IMR-90 (cell line): ENCODE measurements at regions not wholly inside any gene's neighbourhood (a gene's known extent, or its start where the extent isn't known, plus 50 kb on each side); places are given as distances from the start of the nearest gene placed in this dataset.

Source experiments
- ATAC-seq: fragments of 200-7000 bp; cut with Tn5 transposase; 2 replicates; pipeline ENCODE4 v1.9.1; 2020; ENCODE audit warnings: low read depth, mild to moderate bottlenecking, moderate library complexity
- BruUV-seq: library from RNA; stranded (reverse); fragments of 400-500 nt; replicated peaks from 2 replicates; lab custom pipeline; 2021; lab: Mats Ljungman, UMichigan
- CTCF ChIA-PET: fragments of 300-600 bp; formaldehyde crosslinking; extraction: SDS; loops from one replicate; lab custom pipeline; 2021; ENCODE audit warnings: antibody characterized with exemption; lab: Yijun Ruan, JAX
- POLR2A ChIA-PET: fragments of 300-600 bp; sonication (Branson Sonifier 250); formaldehyde crosslinking; loops from one replicate; lab custom pipeline; 2022; ENCODE audit warnings: antibody characterized with exemption; ENCODE audit not compliant: unreplicated experiment; lab: Charles Lee
- DNase-seq: peaks from one replicate; pipeline ENCODE4 v3.0.0; 2013
- H2AFZ ChIP-seq: replicated peaks from 2 replicates; pipeline ENCODE3; 2013; ENCODE audit warnings: low read length, mild to moderate bottlenecking; ENCODE audit not compliant: poor library complexity
- H2AK5ac ChIP-seq: 2 replicates; pipeline ENCODE4 v1.6.1; 2013; ENCODE audit warnings: low read depth, low read length, inconsistent platforms
- H2AK9ac ChIP-seq: replicated peaks from 2 replicates; pipeline ENCODE3; 2013; ENCODE audit warnings: mild to moderate bottlenecking, low read depth, low read length, moderate library complexity; ENCODE audit not compliant: poor library complexity
- H2BK120ac ChIP-seq: 2 replicates; pipeline ENCODE4 v1.6.1; 2013; ENCODE audit warnings: low read depth, low read length, inconsistent platforms
- H2BK15ac ChIP-seq: 3 replicates; pipeline ENCODE4 v1.6.1; 2013; ENCODE audit warnings: low read depth, low read length, inconsistent platforms
- H2BK20ac ChIP-seq: 2 replicates; pipeline ENCODE4 v1.6.1; 2013; ENCODE audit warnings: low read depth, mild to moderate bottlenecking, inconsistent platforms, low read length, moderate library complexity
- H2BK5ac ChIP-seq: 2 replicates; pipeline ENCODE4 v1.6.1; 2013; ENCODE audit warnings: mild to moderate bottlenecking, low read depth, low read length, inconsistent platforms; ENCODE audit not compliant: poor library complexity, severe bottlenecking
- H3K14ac ChIP-seq: replicated peaks from 2 replicates; pipeline ENCODE4 v1.6.1; 2013; ENCODE audit warnings: low read depth, low read length, inconsistent platforms
- H3K18ac ChIP-seq: 2 replicates; pipeline ENCODE4 v1.6.1; 2013; ENCODE audit warnings: low read depth, low read length, control low read depth
- H3K23ac ChIP-seq: 2 replicates; pipeline ENCODE4 v1.6.1; 2013; ENCODE audit warnings: low read depth, low read length, inconsistent platforms
- H3K27ac ChIP-seq: 2 replicates; pipeline ENCODE4 v1.5.1; 2013; ENCODE audit warnings: mild to moderate bottlenecking, control low read depth, low read length; ENCODE audit not compliant: insufficient read depth
- H3K27me3 ChIP-seq: 2 replicates; pipeline ENCODE4 v1.6.1; 2013; ENCODE audit warnings: low read length; ENCODE audit not compliant: control insufficient read depth, insufficient read depth
- H3K36me3 ChIP-seq: 2 replicates; pipeline ENCODE4 v1.6.1; 2013; ENCODE audit warnings: low read length, mixed read lengths; ENCODE audit not compliant: control insufficient read depth, insufficient read depth
- H3K4ac ChIP-seq: 2 replicates; pipeline ENCODE4 v1.6.1; 2013; ENCODE audit warnings: low read depth, low read length, inconsistent platforms
- H3K4me1 ChIP-seq: 2 replicates; pipeline ENCODE4 v1.6.1; 2013; ENCODE audit warnings: low read length, mixed read lengths; ENCODE audit not compliant: control insufficient read depth, insufficient read depth
- H3K4me2 ChIP-seq: 2 replicates; pipeline ENCODE4 v1.6.1; 2013; ENCODE audit warnings: low read depth, mild to moderate bottlenecking, control low read depth, low read length, moderate library complexity
- H3K4me3 ChIP-seq: 2 replicates; pipeline ENCODE4 v1.5.1; 2013; ENCODE audit warnings: low read depth, mild to moderate bottlenecking, control low read depth, low read length, moderate library complexity; ENCODE audit not compliant: insufficient read depth
- H3K56ac ChIP-seq: 2 replicates; pipeline ENCODE4 v1.6.1; 2013; ENCODE audit warnings: low read length, inconsistent platforms; ENCODE audit not compliant: insufficient read depth; ENCODE audit errors: extremely low read depth
- H3K79me1 ChIP-seq, 2 experiments: 2 replicates each; pipeline ENCODE4 v1.6.1; 2013; ENCODE audit warnings: low read length in 2 of 2, inconsistent platforms in 1 of 2, low read depth in 1 of 2
- H3K9ac ChIP-seq: 2 replicates; pipeline ENCODE4 v1.6.1; 2013; ENCODE audit warnings: low read depth, low read length, control low read depth
- H3K9me1 ChIP-seq: 2 replicates; pipeline ENCODE4 v1.6.1; 2013; ENCODE audit warnings: low read length, inconsistent platforms; ENCODE audit not compliant: insufficient read depth
- H3K9me3 ChIP-seq: 2 replicates; pipeline ENCODE4 v1.6.1; 2013; ENCODE audit warnings: low read length; ENCODE audit not compliant: control insufficient read depth, insufficient read depth
- H4K20me1 ChIP-seq: 2 replicates; pipeline ENCODE4 v1.6.1; 2013; ENCODE audit warnings: low read length, inconsistent platforms; ENCODE audit not compliant: insufficient read depth
- H4K5ac ChIP-seq: 2 replicates; pipeline ENCODE4 v1.6.1; 2013; ENCODE audit warnings: mild to moderate bottlenecking, low read depth, low read length, control low read depth
- H4K8ac ChIP-seq, 2 experiments: 2 replicates each; pipeline ENCODE4 v1.6.1; 2013; ENCODE audit warnings: low read depth in 2 of 2, low read length in 2 of 2, control low read depth in 1 of 2, inconsistent platforms in 1 of 2
- H4K91ac ChIP-seq: 2 replicates; pipeline ENCODE4 v1.6.1; 2013; ENCODE audit warnings: low read depth, low read length, inconsistent platforms; ENCODE audit not compliant: insufficient read depth
- BHLHE40 ChIP-seq: fragments of 150-350 bp; IDR thresholded peaks from 2 replicates; pipeline ENCODE4 v1.6.1; 2016; ENCODE audit warnings: mild to moderate bottlenecking, low read depth, low read length
- CEBPB ChIP-seq: IDR thresholded peaks from 2 replicates; pipeline ENCODE4 v1.6.1; 2012; ENCODE audit warnings: low read depth, low read length, improper control_type of control experiment
- CHD1 ChIP-seq: IDR thresholded peaks from 2 replicates; pipeline ENCODE4 v1.6.1; 2012; ENCODE audit warnings: low read depth, low read length, improper control_type of control experiment
- FOS ChIP-seq: fragments of 150-350 bp; IDR thresholded peaks from 2 replicates; pipeline ENCODE4 v1.6.1; 2016; ENCODE audit warnings: low read depth, low read length
- MAFK ChIP-seq: IDR thresholded peaks from 2 replicates; pipeline ENCODE4 v1.6.1; 2012; ENCODE audit warnings: low read depth, low read length, improper control_type of control experiment
- MAZ ChIP-seq: IDR thresholded peaks from 2 replicates; pipeline ENCODE4 v1.6.1; 2012; ENCODE audit warnings: low read depth, mild to moderate bottlenecking, low read length, improper control_type of control experiment, moderate library complexity, borderline replicate concordance
- MXI1 ChIP-seq: IDR thresholded peaks from 2 replicates; pipeline ENCODE4 v1.6.1; 2012; ENCODE audit warnings: low read depth, mild to moderate bottlenecking, low read length, moderate library complexity, borderline replicate concordance
- NFE2L2 ChIP-seq: fragments of 150-350 bp; IDR thresholded peaks from 2 replicates; pipeline ENCODE4 v1.6.1; 2016; ENCODE audit warnings: low read depth, mild to moderate bottlenecking, low read length
- POLR2A ChIP-seq: IDR thresholded peaks from 2 replicates; pipeline ENCODE4 v1.6.1; 2012; ENCODE audit warnings: mild to moderate bottlenecking, low read depth, low read length
- RAD21 ChIP-seq: IDR thresholded peaks from 2 replicates; pipeline ENCODE4 v1.6.1; 2012; ENCODE audit warnings: low read length, improper control_type of control experiment
- RCOR1 ChIP-seq: IDR thresholded peaks from 2 replicates; pipeline ENCODE4 v1.6.1; 2012; ENCODE audit warnings: mild to moderate bottlenecking, low read length, improper control_type of control experiment; ENCODE audit not compliant: insufficient replicate concordance
- RFX5 ChIP-seq: IDR thresholded peaks from 2 replicates; pipeline ENCODE4 v1.8.0; 2012; ENCODE audit warnings: low read depth, mild to moderate bottlenecking, low read length, moderate library complexity
- SMC3 ChIP-seq: fragments of 150-350 bp; IDR thresholded peaks from 2 replicates; pipeline ENCODE4 v1.6.1; 2016; ENCODE audit warnings: low read depth, mild to moderate bottlenecking, antibody characterized with exemption, low read length, moderate library complexity
- WGBS, 2 experiments: methylation state at CpG; one replicate each; pipeline versions ENCODE4 v1.1.5 to v1.1.7; 2013; ENCODE audit warnings: missing lambda C conversion rate in 2 of 2; ENCODE audit not compliant: insufficient read length in 1 of 2; ENCODE audit errors: extremely low coverage in 2 of 2; 5-methylcytosine and 5-hydroxymethylcytosine counted together
- dilution Hi-C: fragments of 300-500 bp; cut with HindIII; formaldehyde crosslinking; loops from one replicate; pipeline ENCODE4 v1.14.3; 2018; ENCODE audit warnings: low sequenced_read_pairs; ENCODE audit not compliant: unreplicated experiment
- in situ Hi-C: fragments of 300-500 bp; cut with MboI; formaldehyde crosslinking; loops from 3 replicates; pipeline ENCODE4 v1.14.3; 2019; ENCODE audit warnings: low sequenced_read_pairs, inconsistent platforms, mixed read lengths
- intact Hi-C: fragments of 100-400 bp; cut with micrococcal nuclease; formaldehyde crosslinking; loops from 2 replicates; pipeline ENCODE4 v1.10.0; 2022
- TF ChIP-seq, protein P1 (sequence below): fragments of 150-350 bp; IDR thresholded peaks from 2 replicates; pipeline ENCODE4 v1.6.1; 2017; ENCODE audit warnings: mild to moderate bottlenecking, antibody characterized with exemption, low read length, low read depth
- TF ChIP-seq, protein P2 (sequence below): conservative IDR thresholded peaks from 2 replicates; pipeline ENCODE4 v1.5.1; 2012; ENCODE audit warnings: mild to moderate bottlenecking, low read depth, low read length, improper control_type of control experiment
- TF ChIP-seq, protein P3 (sequence below): fragments of 150-350 bp; IDR thresholded peaks from 2 replicates; pipeline ENCODE4 v1.6.1; 2016; ENCODE audit warnings: low read depth, mild to moderate bottlenecking, low read length, moderate library complexity, borderline replicate concordance

DNA sequence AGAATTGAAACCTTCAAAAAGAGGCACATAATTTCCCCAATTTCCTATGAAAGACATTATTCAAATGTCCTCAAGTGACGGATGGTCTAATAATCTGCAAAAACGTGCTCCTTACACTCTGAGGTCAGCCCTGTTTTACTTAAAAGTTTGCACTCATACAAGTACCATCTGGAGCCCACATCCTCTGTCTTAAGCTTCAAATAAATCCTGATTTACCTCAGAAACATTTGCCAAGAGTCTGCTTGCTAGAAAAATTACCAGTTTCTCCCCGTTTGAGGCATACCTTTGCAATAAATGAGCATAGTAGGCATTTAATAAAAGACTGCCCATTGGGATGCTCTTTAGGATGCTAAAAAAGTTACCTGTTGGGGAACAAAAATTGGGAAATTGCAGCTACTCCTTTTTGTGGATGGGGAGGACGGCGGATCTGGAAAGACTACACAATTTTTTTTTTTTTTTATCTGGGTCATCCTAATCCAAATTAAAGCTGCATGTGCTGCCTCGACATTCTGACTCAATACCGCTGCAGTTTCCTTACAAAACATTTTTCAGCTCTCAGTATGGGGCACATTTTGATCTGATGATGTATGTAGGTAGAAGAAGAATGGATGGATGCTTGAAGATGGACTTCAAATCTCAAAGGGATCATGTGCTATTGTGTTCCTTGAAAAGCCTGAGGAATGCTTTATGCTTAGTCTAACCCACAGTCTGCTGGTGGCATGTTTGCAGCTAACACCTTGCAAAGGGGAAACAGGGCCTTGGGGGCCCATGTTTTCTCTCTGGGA is 233.7 kb upstream of the ADAMTS9 start:
- Histone ChIP-seq H2BK15ac (no peak overlapping the region), H3K18ac (no peak overlapping the region), H3K27me3 (no peaks in the 10 kb centered on the region), H3K27ac (no peak overlapping the region), H3K4ac (no peak overlapping the region), H4K20me1 (no peaks in the 10 kb centered on the region), H3K4me2 (no peak overlapping the region), H3K9ac (no peak overlapping the region), H3K4me1 (no peaks in the 10 kb centered on the region), H4K91ac (no peak overlapping the region), H3K79me1 (no peaks in the 10 kb centered on the region), H2AK9ac (no peak overlapping the region), H4K8ac (no peak overlapping the region), H3K14ac (no peak overlapping the region), H3K23ac (no peak overlapping the region), H2AK5ac (no peak overlapping the region), H3K9me1 (no peaks in the 10 kb centered on the region), H2BK20ac (no peak overlapping the region), H3K9me3 (no peaks in the 10 kb centered on the region), H2BK120ac (no peak overlapping the region), H3K36me3 (no peaks in the 10 kb centered on the region), H2BK5ac (no peak overlapping the region), H3K56ac (no peak overlapping the region), H4K5ac (no peak overlapping the region), H3K4me3 (no peak overlapping the region), H2AFZ (no peak overlapping the region)
- WGBS, 2 experiments = no CpG with 5 or more reads among the region's 7 CpGs
- intact Hi-C loops (no loop called here), dilution Hi-C loops (no loop called here), in situ Hi-C loops (no loop called here)
- DNase-seq (no peak), ATAC-seq (no peak)
- TF ChIP-seq FOS (no peak), MAZ (no peak), POLR2A (no peak), MXI1 (no peak), RCOR1 (no peak), SMC3 (no peak), BHLHE40 (no peak), CHD1 (no peak), CEBPB (no peak), RFX5 (no peak), MAFK (no peak), RAD21 (no peak), NFE2L2 (no peak)
- TF ChIP-seq, protein P1, sequence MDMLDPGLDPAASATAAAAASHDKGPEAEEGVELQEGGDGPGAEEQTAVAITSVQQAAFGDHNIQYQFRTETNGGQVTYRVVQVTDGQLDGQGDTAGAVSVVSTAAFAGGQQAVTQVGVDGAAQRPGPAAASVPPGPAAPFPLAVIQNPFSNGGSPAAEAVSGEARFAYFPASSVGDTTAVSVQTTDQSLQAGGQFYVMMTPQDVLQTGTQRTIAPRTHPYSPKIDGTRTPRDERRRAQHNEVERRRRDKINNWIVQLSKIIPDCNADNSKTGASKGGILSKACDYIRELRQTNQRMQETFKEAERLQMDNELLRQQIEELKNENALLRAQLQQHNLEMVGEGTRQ = no peak
- TF ChIP-seq, protein P2, sequence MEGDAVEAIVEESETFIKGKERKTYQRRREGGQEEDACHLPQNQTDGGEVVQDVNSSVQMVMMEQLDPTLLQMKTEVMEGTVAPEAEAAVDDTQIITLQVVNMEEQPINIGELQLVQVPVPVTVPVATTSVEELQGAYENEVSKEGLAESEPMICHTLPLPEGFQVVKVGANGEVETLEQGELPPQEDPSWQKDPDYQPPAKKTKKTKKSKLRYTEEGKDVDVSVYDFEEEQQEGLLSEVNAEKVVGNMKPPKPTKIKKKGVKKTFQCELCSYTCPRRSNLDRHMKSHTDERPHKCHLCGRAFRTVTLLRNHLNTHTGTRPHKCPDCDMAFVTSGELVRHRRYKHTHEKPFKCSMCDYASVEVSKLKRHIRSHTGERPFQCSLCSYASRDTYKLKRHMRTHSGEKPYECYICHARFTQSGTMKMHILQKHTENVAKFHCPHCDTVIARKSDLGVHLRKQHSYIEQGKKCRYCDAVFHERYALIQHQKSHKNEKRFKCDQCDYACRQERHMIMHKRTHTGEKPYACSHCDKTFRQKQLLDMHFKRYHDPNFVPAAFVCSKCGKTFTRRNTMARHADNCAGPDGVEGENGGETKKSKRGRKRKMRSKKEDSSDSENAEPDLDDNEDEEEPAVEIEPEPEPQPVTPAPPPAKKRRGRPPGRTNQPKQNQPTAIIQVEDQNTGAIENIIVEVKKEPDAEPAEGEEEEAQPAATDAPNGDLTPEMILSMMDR = no peak
- TF ChIP-seq, protein P3, sequence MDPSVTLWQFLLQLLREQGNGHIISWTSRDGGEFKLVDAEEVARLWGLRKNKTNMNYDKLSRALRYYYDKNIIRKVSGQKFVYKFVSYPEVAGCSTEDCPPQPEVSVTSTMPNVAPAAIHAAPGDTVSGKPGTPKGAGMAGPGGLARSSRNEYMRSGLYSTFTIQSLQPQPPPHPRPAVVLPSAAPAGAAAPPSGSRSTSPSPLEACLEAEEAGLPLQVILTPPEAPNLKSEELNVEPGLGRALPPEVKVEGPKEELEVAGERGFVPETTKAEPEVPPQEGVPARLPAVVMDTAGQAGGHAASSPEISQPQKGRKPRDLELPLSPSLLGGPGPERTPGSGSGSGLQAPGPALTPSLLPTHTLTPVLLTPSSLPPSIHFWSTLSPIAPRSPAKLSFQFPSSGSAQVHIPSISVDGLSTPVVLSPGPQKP = no peak
- POLR2A ChIA-PET = no interaction called here
- CTCF ChIA-PET = no interaction called here
- no TSS peak for BruUV-seq
